Ishikawa (cell line): ENCODE measurements at regions not wholly inside any gene's neighbourhood (a gene's known extent, or its start where the extent isn't known, plus 50 kb on each side); places are given as distances from the start of the nearest gene placed in this dataset.

ENCODE experiments used
- TAF1 ChIP-seq: IDR thresholded peaks from 2 replicates; pipeline ENCODE4 v1.6.1; 2012; ENCODE audit warnings: low read depth, mild to moderate bottlenecking
- TF ChIP-seq, protein P1 (sequence below): IDR thresholded peaks from 2 replicates; pipeline ENCODE4 v1.6.1; 2012

DNA sequence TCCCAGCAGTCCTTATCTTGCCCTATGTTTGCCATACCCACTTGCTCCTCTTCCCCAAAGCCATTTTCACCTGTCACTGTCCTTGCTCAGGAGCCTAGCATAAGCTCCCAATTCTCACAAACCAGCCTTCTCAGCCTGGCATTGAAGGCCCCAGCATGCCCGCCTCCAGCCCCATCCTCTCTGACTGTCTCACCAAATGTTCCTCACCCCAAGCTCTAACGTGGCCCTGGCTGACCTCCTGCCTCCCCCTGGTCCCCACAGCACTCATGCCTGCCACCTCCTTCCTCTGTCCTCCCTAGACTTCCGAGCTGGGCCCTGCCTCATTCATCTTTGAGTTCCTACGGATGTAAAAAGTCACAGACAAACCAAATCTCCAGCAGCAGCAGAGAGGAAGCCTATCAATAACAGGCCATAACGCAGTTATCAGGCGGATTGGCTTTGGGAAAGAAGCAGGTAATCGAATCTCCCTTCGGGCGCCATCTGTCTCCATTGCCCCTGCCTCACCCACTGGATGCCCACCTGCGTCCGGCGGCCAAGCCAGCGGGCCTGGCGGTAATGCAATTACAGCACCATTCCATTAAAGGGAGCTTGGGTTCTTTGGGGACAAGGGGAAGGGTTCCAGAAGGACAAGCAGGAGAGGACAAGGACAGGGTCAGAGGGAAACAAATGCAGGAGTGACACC, 104.4 kb downstream of the MRPL14 start:
- TF ChIP-seq, protein P1, sequence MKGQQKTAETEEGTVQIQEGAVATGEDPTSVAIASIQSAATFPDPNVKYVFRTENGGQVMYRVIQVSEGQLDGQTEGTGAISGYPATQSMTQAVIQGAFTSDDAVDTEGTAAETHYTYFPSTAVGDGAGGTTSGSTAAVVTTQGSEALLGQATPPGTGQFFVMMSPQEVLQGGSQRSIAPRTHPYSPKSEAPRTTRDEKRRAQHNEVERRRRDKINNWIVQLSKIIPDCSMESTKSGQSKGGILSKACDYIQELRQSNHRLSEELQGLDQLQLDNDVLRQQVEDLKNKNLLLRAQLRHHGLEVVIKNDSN: no peak
- no peak for TF ChIP-seq TAF1
